GM12878 (cell line): ENCODE measurements at regions not wholly inside any gene's neighbourhood (a gene's known extent, or its start where the extent isn't known, plus 50 kb on each side); places are given as distances from the start of the nearest gene placed in this dataset.

Experiments used
- ATAC-seq: fragments of 200-7000 bp; cut with Tn5 transposase; 3 replicates; pipeline ENCODE4 v1.9.1; 2020; ENCODE audit warnings: mild to moderate bottlenecking, moderate library complexity
- BruUV-seq: library from RNA; stranded (reverse); fragments of 400-500 nt; replicated peaks from 2 replicates; lab custom pipeline; 2021; lab: Mats Ljungman, UMichigan
- CTCF ChIA-PET: fragments of 300-600 bp; sonication (Branson Sonifier 250); formaldehyde crosslinking; extraction: SDS; loops from one replicate; lab custom pipeline; 2021; ENCODE audit warnings: inconsistent platforms; lab: Yijun Ruan, JAX
- POLR2A ChIA-PET: fragments of 350-600 bp; formaldehyde crosslinking; extraction: SDS; loops from one replicate; lab custom pipeline; 2021; ENCODE audit warnings: inconsistent platforms; lab: Charles Lee
- RAD21 ChIA-PET: fragments of 300-600 bp; sonication (Branson Sonifier 250); formaldehyde crosslinking; loops from one replicate; lab custom pipeline; 2023; ENCODE audit warnings: antibody characterized with exemption; ENCODE audit not compliant: unreplicated experiment; lab: Charles Lee
- SMC1A ChIA-PET: fragments of 300-600 bp; sonication (Branson Sonifier 250); formaldehyde crosslinking; loops from one replicate; lab custom pipeline; 2023; ENCODE audit not compliant: unreplicated experiment, uncharacterized antibody; lab: Charles Lee
- DNase-seq: peaks from one replicate; pipeline ENCODE4 v3.0.0-alpha.2; 2011; ENCODE audit warnings: low read depth, low spot score
- FAIRE-seq: peaks from 3 replicates; lab custom pipeline; 2011; peaks lifted over from hg19 to GRCh38; lab: Jason Lieb, UNC
- H2AFZ ChIP-seq: 2 replicates; pipeline ENCODE4 v1.6.0; 2011; ENCODE audit warnings: low read depth, low read length, control low read depth; ENCODE audit not compliant: control insufficient read depth
- H3K27ac ChIP-seq: 2 replicates; pipeline ENCODE4 v1.5.1; 2011; ENCODE audit warnings: control low read depth; ENCODE audit not compliant: control insufficient read depth, insufficient read depth
- H3K27me3 ChIP-seq, 2 experiments: replicated peaks in 1 of 2; 2 replicates each; pipeline versions ENCODE4 v1.6.0 to v1.6.1; 2011; ENCODE audit warnings: low read length in 1 of 2; ENCODE audit not compliant: control insufficient read depth in 2 of 2, insufficient read depth in 2 of 2
- H3K36me3 ChIP-seq, 2 experiments: 2 replicates each; pipeline ENCODE4 v1.5.1; 2011; ENCODE audit warnings: low read length in 1 of 2; ENCODE audit not compliant: control insufficient read depth in 2 of 2, insufficient read depth in 2 of 2
- H3K4me1 ChIP-seq: 2 replicates; pipeline ENCODE4 v1.6.1; 2011; ENCODE audit warnings: mild to moderate bottlenecking, low read length, moderate library complexity, mixed read lengths; ENCODE audit not compliant: control insufficient read depth, insufficient read depth
- H3K4me2 ChIP-seq: 2 replicates; pipeline ENCODE4 v1.6.0; 2011; ENCODE audit warnings: control low read depth; ENCODE audit not compliant: control insufficient read depth, insufficient read depth
- H3K4me3 ChIP-seq: fragments of 200-600 bp; sonication (generic); 2 replicates; pipeline ENCODE4 v1.5.1; 2016
- H3K79me2 ChIP-seq: 2 replicates; pipeline ENCODE4 v1.6.0; 2011; ENCODE audit warnings: low read length; ENCODE audit not compliant: control insufficient read depth, insufficient read depth
- H3K9ac ChIP-seq: 2 replicates; pipeline ENCODE4 v1.8.0; 2011; ENCODE audit warnings: low read length, control low read depth, mixed read lengths; ENCODE audit not compliant: control insufficient read depth, insufficient read depth
- H3K9me3 ChIP-seq: replicated peaks from 3 replicates; pipeline ENCODE4 v1.5.1; 2011; ENCODE audit warnings: mild to moderate bottlenecking, low read length; ENCODE audit not compliant: control insufficient read depth, insufficient read depth
- H4K20me1 ChIP-seq: 2 replicates; pipeline ENCODE4 v1.6.0; 2011; ENCODE audit not compliant: control insufficient read depth, insufficient read depth
- CBX5 ChIP-seq: sonication (generic); IDR thresholded peaks from 2 replicates; pipeline ENCODE4 v1.6.1; 2016; ENCODE audit warnings: low read depth, moderate library complexity, mild to moderate bottlenecking, inconsistent platforms
- EED ChIP-seq: sonication (generic); IDR thresholded peaks from 2 replicates; pipeline ENCODE4 v1.6.1; 2016; ENCODE audit warnings: antibody characterized with exemption, low read depth
- EGR1 ChIP-seq, 2 experiments: IDR thresholded peaks; 1 replicate in 1 of 2; 2 replicates in 1 of 2; pipeline ENCODE4 v1.6.1; 2011 to 2012; ENCODE audit warnings: low read depth in 2 of 2, low read length in 2 of 2, borderline replicate concordance in 1 of 2, mild to moderate bottlenecking in 1 of 2, moderate library complexity in 1 of 2
- FOXK2 ChIP-seq: fragments of 450-650 bp; IDR thresholded peaks from 2 replicates; pipeline ENCODE4 v1.6.1; 2017; ENCODE audit warnings: mild to moderate bottlenecking, moderate library complexity
- IRF4 ChIP-seq: IDR thresholded peaks from 2 replicates; pipeline ENCODE4 v1.6.1; 2011; ENCODE audit warnings: low read depth, low read length
- NFIC ChIP-seq: IDR thresholded peaks from 2 replicates; pipeline ENCODE4 v1.6.1; 2012; ENCODE audit warnings: low read depth, mild to moderate bottlenecking, inconsistent platforms, low read length, moderate library complexity
- NFYA ChIP-seq: IDR thresholded peaks from 2 replicates; pipeline ENCODE4 v1.6.1; 2011; ENCODE audit warnings: low read depth, mild to moderate bottlenecking, low read length, improper control_type of control experiment, borderline replicate concordance
- PML ChIP-seq: IDR thresholded peaks from 2 replicates; pipeline ENCODE4 v1.6.1; 2012; ENCODE audit warnings: low read length, inconsistent platforms
- RAD51 ChIP-seq: fragments of 450-650 bp; IDR thresholded peaks from 2 replicates; pipeline ENCODE4 v1.6.1; 2016; ENCODE audit warnings: moderate library complexity, mild to moderate bottlenecking, inconsistent platforms
- RFX5 ChIP-seq: IDR thresholded peaks from 2 replicates; pipeline ENCODE4 v1.6.1; 2011; ENCODE audit warnings: low read depth, low read length, improper control_type of control experiment
- SIN3A ChIP-seq: IDR thresholded peaks from 2 replicates; pipeline ENCODE4 v1.6.1; 2012; ENCODE audit warnings: low read depth, low read length, improper control_type of control experiment
- SUPT20H ChIP-seq: IDR thresholded peaks from 2 replicates; pipeline ENCODE4 v1.6.1; 2011; ENCODE audit warnings: low read depth, mild to moderate bottlenecking, low read length, moderate library complexity, borderline replicate concordance; ENCODE audit not compliant: control insufficient read depth
- TAF1 ChIP-seq: IDR thresholded peaks from 2 replicates; pipeline ENCODE4 v1.6.1; 2011; ENCODE audit warnings: mild to moderate bottlenecking, low read depth, low read length, borderline replicate concordance
- YY1 ChIP-seq: IDR thresholded peaks from 2 replicates; pipeline ENCODE4 v1.6.1; 2011; ENCODE audit warnings: low read depth, mild to moderate bottlenecking, low read length
- WGBS: methylation state at CpG from one replicate; pipeline ENCODE4 v1.1.6; 2016; ENCODE audit warnings: low lambda C conversion rate; ENCODE audit not compliant: insufficient replicate concordance, insufficient coverage; ENCODE audit errors: missing lambda C conversion rate; 5-methylcytosine and 5-hydroxymethylcytosine counted together
- in situ Hi-C: fragments of 300-500 bp; cut with MboI; formaldehyde crosslinking; loops from 9 replicates; pipeline ENCODE4 v1.14.3; 2018; ENCODE audit warnings: mixed read lengths
- intact Hi-C: fragments of 100-400 bp; cut with micrococcal nuclease; formaldehyde crosslinking; loops from one replicate; pipeline ENCODE4 v1.14.2; 2022; ENCODE audit not compliant: unreplicated experiment
- TF ChIP-seq, protein P1 (sequence below): fragments of 450-650 bp; IDR thresholded peaks from 2 replicates; pipeline ENCODE4 v1.6.1; 2018; ENCODE audit warnings: borderline replicate concordance, mild to moderate bottlenecking; ENCODE audit not compliant: partially characterized antibody
- TF ChIP-seq, protein P2 (sequence below): fragments of 450-650 bp; IDR thresholded peaks from 2 replicates; pipeline ENCODE4 v1.6.1; 2017; ENCODE audit warnings: mild to moderate bottlenecking, moderate library complexity

DNA sequence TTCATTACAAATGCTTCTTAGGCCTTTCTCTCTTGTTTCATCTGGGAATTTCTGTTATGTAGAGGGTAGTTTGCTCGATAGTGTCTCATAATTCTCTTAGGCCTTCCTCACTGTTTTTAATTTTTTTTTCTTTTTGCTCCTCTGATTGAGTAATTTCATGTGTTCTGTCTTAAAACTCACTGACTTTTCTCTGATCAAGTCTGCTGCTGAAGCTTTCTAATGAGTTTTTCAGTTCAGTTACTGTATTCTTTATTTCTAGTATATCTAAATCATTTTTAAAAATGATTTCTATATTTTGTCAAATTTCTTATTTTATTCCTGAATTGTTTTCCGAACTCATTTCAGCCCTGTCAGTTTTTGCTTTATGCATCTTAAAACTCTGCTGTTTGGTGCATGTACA lies 228.0 kb downstream of the MID1IP1 start (continued):
- no peak for TF ChIP-seq NFIC
- no peak for TF ChIP-seq RAD51
- TF ChIP-seq YY1 = no peak
- TF ChIP-seq SIN3A = no peak
- TF ChIP-seq, protein P1, sequence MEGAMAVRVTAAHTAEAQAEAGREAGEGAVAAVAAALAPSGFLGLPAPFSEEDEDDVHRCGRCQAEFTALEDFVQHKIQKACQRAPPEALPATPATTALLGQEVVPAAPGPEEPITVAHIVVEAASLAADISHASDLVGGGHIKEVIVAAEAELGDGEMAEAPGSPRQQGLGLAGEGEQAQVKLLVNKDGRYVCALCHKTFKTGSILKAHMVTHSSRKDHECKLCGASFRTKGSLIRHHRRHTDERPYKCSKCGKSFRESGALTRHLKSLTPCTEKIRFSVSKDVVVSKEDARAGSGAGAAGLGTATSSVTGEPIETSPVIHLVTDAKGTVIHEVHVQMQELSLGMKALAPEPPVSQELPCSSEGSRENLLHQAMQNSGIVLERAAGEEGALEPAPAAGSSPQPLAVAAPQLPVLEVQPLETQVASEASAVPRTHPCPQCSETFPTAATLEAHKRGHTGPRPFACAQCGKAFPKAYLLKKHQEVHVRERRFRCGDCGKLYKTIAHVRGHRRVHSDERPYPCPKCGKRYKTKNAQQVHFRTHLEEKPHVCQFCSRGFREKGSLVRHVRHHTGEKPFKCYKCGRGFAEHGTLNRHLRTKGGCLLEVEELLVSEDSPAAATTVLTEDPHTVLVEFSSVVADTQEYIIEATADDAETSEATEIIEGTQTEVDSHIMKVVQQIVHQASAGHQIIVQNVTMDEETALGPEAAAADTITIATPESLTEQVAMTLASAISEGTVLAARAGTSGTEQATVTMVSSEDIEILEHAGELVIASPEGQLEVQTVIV = no peak
- no peak for TF ChIP-seq IRF4
- no peak for TF ChIP-seq FOXK2
- TF ChIP-seq PML = no peak

DNA sequence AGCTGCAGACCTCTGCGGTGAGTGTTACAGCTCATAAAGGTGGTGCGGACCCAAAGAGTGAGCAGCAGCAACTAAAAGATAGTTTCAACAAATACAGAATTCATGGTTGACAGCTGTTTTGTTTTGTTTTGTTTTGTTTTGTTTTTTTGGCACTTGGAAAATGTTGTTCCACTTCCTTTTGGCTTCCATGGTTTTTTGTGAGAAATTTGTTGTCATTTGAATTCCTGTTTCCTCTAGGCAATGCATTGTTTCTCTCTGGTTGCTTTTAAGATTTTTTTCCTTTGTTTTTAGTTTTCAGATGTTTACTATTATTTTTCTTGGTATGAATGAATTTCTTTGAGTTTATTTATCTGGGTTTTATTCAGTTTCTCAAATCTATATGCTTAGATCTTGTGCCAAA lies 229.4 kb downstream of the MID1IP1 start:
- no peak for ATAC-seq
- Histone ChIP-seq H3K4me3 (no peak overlapping the region), H3K9me3 (no peaks in the 10 kb centered on the region; the same call in 1 of the 3 replicates), H3K4me2 (no peak overlapping the region), H4K20me1 (no peaks in the 10 kb centered on the region), H3K4me1 (no peaks in the 10 kb centered on the region), H3K9ac (no peak overlapping the region), H3K27me3 (no peaks in the 10 kb centered on the region), H3K79me2 (no peaks in the 10 kb centered on the region), H2AFZ (no peak overlapping the region), H3K27ac (no peak overlapping the region), H3K36me3 (no peaks in the 10 kb centered on the region)
- in situ Hi-C loops = no loop called here
- no peak for DNase-seq
- WGBS = 100% methylated on average over 2 of the region's 2 CpGs
- no TSS peak for BruUV-seq
- FAIRE-seq = no peak
- RAD21 ChIA-PET = no interaction called here
- intact Hi-C loops = no loop called here
- CTCF ChIA-PET = no interaction called here
- SMC1A ChIA-PET = interaction anchor here (1.0 kb wide), 1 partner anchor 8 kb away, joined by 3 read pairs; no protein-coding TSS in a partner anchor
- POLR2A ChIA-PET = no interaction called here
- no peak for TF ChIP-seq SUPT20H
- no peak for TF ChIP-seq TAF1
- no peak for TF ChIP-seq EGR1 (IDR thresholded peaks at IDR 0.05; ENCODE audit: borderline replicate concordance in 1 of 2, low read depth in 2 of 2, low read length in 2 of 2)
- TF ChIP-seq EED = no peak
- no peak for TF ChIP-seq CBX5
- TF ChIP-seq, protein P2, sequence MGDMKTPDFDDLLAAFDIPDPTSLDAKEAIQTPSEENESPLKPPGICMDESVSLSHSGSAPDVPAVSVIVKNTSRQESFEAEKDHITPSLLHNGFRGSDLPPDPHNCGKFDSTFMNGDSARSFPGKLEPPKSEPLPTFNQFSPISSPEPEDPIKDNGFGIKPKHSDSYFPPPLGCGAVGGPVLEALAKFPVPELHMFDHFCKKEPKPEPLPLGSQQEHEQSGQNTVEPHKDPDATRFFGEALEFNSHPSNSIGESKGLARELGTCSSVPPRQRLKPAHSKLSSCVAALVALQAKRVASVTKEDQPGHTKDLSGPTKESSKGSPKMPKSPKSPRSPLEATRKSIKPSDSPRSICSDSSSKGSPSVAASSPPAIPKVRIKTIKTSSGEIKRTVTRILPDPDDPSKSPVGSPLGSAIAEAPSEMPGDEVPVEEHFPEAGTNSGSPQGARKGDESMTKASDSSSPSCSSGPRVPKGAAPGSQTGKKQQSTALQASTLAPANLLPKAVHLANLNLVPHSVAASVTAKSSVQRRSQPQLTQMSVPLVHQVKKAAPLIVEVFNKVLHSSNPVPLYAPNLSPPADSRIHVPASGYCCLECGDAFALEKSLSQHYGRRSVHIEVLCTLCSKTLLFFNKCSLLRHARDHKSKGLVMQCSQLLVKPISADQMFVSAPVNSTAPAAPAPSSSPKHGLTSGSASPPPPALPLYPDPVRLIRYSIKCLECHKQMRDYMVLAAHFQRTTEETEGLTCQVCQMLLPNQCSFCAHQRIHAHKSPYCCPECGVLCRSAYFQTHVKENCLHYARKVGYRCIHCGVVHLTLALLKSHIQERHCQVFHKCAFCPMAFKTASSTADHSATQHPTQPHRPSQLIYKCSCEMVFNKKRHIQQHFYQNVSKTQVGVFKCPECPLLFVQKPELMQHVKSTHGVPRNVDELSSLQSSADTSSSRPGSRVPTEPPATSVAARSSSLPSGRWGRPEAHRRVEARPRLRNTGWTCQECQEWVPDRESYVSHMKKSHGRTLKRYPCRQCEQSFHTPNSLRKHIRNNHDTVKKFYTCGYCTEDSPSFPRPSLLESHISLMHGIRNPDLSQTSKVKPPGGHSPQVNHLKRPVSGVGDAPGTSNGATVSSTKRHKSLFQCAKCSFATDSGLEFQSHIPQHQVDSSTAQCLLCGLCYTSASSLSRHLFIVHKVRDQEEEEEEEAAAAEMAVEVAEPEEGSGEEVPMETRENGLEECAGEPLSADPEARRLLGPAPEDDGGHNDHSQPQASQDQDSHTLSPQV = no peak
- TF ChIP-seq NFYA = no peak
- TF ChIP-seq RFX5 = no peak
